ENCODE measurements at regions not wholly inside any gene's neighbourhood (a gene's known extent, or its start where the extent isn't known, plus 50 kb on each side); places are given as distances from the start of the nearest gene placed in this dataset.
"Not testable (repeated sequence)": the region's sequence is repeated elsewhere in the genome, so short reads cannot be mapped to it uniquely, and the experiment has no call there.

DNA sequence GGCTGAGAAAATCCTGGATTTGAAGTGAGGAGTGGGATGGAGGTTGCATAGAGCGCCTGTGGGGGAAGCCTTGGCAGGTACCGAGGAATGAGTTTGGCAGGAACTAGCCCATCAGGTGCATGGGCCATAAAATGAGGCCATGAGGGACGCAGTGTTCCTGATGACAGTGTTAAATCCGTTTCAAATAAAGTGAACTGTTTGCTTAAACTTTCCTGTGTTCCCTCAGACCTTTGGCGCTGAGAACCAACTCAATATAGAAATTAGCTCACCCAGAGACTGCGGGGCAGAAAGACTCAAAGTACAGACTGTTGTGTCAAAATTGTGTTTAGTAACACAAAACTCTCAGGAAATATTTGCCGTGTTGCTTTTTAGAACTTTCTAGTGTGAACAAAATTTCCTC, 250.0 kb upstream of the NR3C2 start:
- no peak overlapping the region for H3K4me3 ChIP-seq
- no peaks in the 10 kb centered on the region for H3K4me1 ChIP-seq
- no peak for DNase-seq (ENCODE audit: low spot score in 2 of 2)
- H3K36me3 ChIP-seq (replicated peaks) = no peaks in the 10 kb centered on the region
- in situ Hi-C loops (cut with MboI; ENCODE audit: low sequenced_read_pairs) = no loop called here
- no peaks in the 10 kb centered on the region for H3K9me3 ChIP-seq
- peaks cover under 1% of the 10 kb centered on the region; the same call in 1 of the 2 replicates for H3K27me3 ChIP-seq (ENCODE audit: low read depth)

DNA sequence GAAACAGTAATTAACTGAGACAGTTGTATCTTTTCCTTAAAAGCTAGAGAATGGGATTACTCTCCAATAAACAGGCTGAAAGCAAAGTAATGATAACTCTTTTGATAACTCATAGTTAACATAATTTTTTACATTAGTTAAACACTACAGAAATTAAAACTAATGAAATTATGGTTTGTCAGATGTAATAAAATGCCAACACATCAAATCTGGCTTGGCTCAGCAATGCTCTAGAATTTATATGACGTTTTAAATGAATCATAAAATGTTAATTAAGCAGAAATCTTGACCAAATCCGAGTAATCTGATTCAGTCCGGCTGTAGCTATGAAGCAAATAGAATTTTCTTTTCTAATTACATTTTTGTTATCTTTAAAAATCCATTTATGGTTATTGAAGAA, 244.2 kb upstream of the NR3C2 start:
- Histone ChIP-seq H3K4me3 (no peak overlapping the region), H3K36me3 (replicated peaks) (no peaks in the 10 kb centered on the region), H3K27me3 (ENCODE audit: low read depth) (peaks cover 3% of the 10 kb centered on the region; the same call in 1 of the 2 replicates), H3K9me3 (no peaks in the 10 kb centered on the region), H3K4me1 (no peaks in the 10 kb centered on the region)
- in situ Hi-C loops (cut with MboI; ENCODE audit: low sequenced_read_pairs) = no loop called here
- DNase-seq (ENCODE audit: low spot score in 2 of 2) = no peak

DNA sequence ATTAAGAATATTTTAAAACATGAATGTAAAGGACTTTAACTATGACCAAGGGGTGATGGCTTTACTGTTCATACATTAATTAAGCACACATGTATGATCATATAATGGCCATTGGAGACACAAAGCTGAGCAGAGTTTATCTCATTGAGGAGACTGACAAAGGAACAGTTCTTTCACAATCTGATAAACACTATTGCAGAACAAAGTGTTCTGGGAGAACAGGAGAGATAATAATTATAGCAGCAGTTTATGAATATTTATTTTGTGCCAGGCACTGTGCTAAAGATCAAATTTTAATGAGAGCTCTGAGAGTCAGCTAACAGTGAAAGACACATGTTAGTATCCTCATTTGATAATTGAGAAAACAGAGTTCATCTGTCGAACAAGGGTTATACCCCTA, 242.4 kb upstream of the NR3C2 start:
- DNase-seq (ENCODE audit: low spot score in 2 of 2) = no peak
- Histone ChIP-seq H3K27me3 (ENCODE audit: low read depth) (peaks cover 3% of the 10 kb centered on the region; the same call in 1 of the 2 replicates), H3K4me3 (no peak overlapping the region), H3K9me3 (no peaks in the 10 kb centered on the region), H3K4me1 (no peaks in the 10 kb centered on the region), H3K36me3 (replicated peaks) (no peaks in the 10 kb centered on the region)
- in situ Hi-C loops (cut with MboI; ENCODE audit: low sequenced_read_pairs) = no loop called here

DNA sequence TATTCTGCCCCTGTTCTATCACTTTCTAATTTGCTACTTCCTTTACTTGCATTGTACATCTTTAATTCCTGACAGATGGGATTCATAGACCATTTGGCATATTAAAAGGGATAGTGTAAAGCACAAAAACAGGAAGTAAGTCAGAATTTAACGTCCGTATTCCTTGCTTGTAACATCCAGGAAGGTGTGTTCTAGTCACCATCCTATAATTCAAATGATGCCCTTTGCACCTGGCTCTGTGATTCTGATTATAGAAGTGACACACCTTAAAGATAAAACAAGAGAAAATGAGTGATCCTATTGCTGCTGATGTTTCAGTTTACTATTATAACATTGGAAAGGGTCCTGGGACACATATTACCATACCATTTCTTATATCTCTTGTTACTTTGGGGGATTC, 238.7 kb upstream of the NR3C2 start:
- no peak for DNase-seq (ENCODE audit: low spot score in 2 of 2)
- H3K9me3 ChIP-seq = no peaks in the 10 kb centered on the region
- H3K27me3 ChIP-seq (ENCODE audit: low read depth) = no peaks in the 10 kb centered on the region
- H3K4me3 ChIP-seq = no peak overlapping the region
- in situ Hi-C loops (cut with MboI; ENCODE audit: low sequenced_read_pairs) = no loop called here
- H3K36me3 ChIP-seq (replicated peaks) = no peaks in the 10 kb centered on the region
- no peaks in the 10 kb centered on the region for H3K4me1 ChIP-seq

DNA sequence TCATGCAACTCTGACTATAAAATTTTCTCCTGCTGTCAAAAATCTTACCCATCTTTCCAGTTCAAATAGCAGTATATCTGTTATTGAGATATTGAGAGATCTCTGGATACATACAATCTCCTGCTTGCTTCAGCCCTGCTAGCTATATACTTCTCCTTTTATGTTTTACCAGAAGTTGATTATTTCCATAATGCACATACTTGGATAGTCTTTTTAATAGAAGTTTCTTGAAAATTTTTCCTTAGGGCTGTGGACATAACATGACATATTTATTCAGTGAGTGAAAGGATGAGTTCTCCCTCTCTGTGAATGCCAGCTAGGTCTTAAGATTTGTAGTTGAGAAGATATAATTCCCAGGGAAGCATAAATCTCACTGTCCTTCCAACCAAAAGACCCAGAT, 234.1 kb upstream of the NR3C2 start:
- Histone ChIP-seq H3K36me3 (replicated peaks) (no peaks in the 10 kb centered on the region), H3K4me3 (no peak overlapping the region), H3K27me3 (ENCODE audit: low read depth) (no peaks in the 10 kb centered on the region), H3K4me1 (no peaks in the 10 kb centered on the region), H3K9me3 (no peaks in the 10 kb centered on the region)
- no peak for DNase-seq (ENCODE audit: low spot score in 2 of 2)
- in situ Hi-C loops (cut with MboI; ENCODE audit: low sequenced_read_pairs) = no loop called here

DNA sequence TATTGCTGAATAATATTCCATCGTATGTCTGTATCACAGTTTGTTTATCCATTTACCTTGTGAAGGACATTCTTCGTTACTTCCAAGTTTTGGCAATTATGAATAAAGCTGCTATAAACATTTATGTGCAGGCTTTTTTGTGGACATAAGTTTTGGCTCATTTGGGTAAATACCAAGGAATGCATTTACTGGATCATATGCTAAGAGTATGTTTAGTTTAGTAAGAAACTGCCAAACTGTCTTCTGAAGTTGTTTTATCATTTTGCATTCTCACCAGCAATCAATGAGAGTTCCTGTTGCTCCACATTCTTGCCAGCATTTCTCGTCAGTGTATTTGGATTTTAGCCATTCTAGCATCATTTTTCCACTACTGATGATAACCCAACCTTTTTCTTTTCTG, 232.7 kb upstream of the NR3C2 start:
- Histone ChIP-seq H3K4me1 (no peaks in the 10 kb centered on the region), H3K9me3 (no peaks in the 10 kb centered on the region), H3K4me3 (no peak overlapping the region), H3K27me3 (ENCODE audit: low read depth) (no peaks in the 10 kb centered on the region), H3K36me3 (replicated peaks) (no peaks in the 10 kb centered on the region)
- in situ Hi-C loops (cut with MboI; ENCODE audit: low sequenced_read_pairs) = no loop called here
- DNase-seq (ENCODE audit: low spot score in 2 of 2) = no peak

DNA sequence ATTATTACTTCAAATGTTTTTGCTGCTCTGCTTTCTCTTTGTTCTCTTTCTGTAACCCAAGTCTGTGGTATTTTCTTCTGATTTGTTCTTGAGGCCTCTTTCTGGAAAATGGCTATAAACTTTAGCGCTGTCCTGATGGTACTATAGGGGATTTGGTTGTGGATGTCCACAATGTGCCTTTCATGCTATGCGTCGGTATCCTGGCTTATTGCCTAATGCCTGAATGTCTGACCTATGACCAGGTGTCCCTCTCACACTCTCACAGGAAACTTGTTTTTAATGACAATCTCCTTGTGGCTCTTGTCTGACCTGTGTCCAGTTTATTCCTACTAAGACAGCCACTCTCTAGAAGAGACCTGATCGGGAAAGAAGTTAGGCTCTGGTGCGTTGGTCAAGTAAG, 222.4 kb upstream of the NR3C2 start:
- H3K4me1 ChIP-seq = no peaks in the 10 kb centered on the region
- no peak for DNase-seq (ENCODE audit: low spot score in 2 of 2)

DNA sequence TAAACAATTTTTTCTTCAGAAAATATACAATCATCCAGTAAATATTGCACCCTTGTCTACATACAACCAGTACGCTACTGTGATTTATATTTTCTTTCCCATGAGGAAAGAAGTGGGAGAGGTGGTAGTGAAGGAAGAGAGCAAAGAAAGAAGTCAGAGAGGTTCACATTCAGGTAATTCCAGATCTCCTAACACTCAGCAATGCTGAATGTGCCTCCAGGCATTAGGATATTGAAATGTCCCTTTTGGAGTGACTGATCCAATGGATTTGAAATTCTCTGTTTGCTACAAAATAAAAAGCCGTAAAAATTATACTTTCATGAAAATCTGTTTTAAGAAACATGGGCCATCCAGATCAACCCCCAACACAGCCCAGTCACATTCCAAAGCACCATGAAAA, 211.9 kb upstream of the NR3C2 start:
- DNase-seq (ENCODE audit: low spot score in 2 of 2) = no peak
- H3K4me1 ChIP-seq = no peaks in the 10 kb centered on the region
- no peak overlapping the region for H3K4me3 ChIP-seq
- no peaks in the 10 kb centered on the region for H3K9me3 ChIP-seq
- no peaks in the 10 kb centered on the region for H3K27me3 ChIP-seq (ENCODE audit: low read depth)
- in situ Hi-C loops (cut with MboI; ENCODE audit: low sequenced_read_pairs) = no loop called here
- no peaks in the 10 kb centered on the region for H3K36me3 ChIP-seq (replicated peaks)

More for the DNA sequence above, 222.4 kb upstream of the NR3C2 start:
- H3K27me3 ChIP-seq (ENCODE audit: low read depth) = no peaks in the 10 kb centered on the region
- in situ Hi-C loops (cut with MboI; ENCODE audit: low sequenced_read_pairs) = no loop called here
- H3K4me3 ChIP-seq = no peak overlapping the region
- no peaks in the 10 kb centered on the region for H3K9me3 ChIP-seq
- no peaks in the 10 kb centered on the region for H3K36me3 ChIP-seq (replicated peaks)

DNA sequence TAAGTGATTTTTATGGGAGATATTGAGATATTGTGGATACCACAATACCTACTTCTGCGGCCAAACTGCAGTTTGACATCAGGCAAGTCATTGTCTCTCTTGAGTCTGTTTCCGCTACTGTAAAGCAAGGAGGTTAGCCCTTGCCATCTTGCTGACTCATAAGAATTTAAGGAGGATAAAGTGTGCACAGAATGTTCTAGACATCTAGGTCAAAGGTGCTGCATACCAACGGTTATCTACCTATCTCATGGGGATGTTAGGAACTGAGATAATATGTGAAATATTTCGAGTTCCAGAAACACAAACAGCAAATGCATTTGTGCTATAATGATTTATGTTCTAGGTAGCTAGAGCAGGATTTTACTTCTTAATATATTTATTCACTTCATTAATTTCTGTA, 211.5 kb upstream of the NR3C2 start:
- Histone ChIP-seq H3K36me3 (replicated peaks) (no peaks in the 10 kb centered on the region), H3K4me3 (no peak overlapping the region), H3K9me3 (no peaks in the 10 kb centered on the region), H3K27me3 (ENCODE audit: low read depth) (no peaks in the 10 kb centered on the region), H3K4me1 (no peaks in the 10 kb centered on the region)
- DNase-seq (ENCODE audit: low spot score in 2 of 2) = no peak
- in situ Hi-C loops (cut with MboI; ENCODE audit: low sequenced_read_pairs) = no loop called here

DNA sequence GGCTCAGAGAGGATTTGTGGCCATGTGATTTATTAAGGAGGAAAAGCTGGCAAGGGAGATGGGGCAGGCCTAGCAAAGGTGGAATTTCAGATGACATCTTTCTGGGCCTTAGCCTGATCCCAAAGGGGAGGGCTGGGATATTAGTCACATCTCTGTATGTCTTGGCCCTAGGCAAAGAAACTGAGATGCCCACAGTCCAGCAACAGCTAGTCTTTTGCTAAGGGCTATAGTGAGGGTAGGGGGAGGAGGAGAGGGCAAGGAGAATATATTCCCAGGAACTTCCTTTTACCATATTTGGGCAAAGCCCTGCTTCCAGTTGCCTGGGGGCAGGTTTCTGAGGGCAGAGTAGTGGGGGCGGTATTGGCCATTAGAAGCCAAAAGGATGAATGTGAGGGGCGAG, 209.8 kb upstream of the NR3C2 start:
- no peak for DNase-seq (ENCODE audit: low spot score in 2 of 2)
- Histone ChIP-seq H3K4me1 (no peaks in the 10 kb centered on the region), H3K27me3 (ENCODE audit: low read depth) (no peaks in the 10 kb centered on the region), H3K36me3 (replicated peaks) (no peaks in the 10 kb centered on the region), H3K9me3 (no peaks in the 10 kb centered on the region), H3K4me3 (no peak overlapping the region)
- in situ Hi-C loops (cut with MboI; ENCODE audit: low sequenced_read_pairs) = no loop called here

DNA sequence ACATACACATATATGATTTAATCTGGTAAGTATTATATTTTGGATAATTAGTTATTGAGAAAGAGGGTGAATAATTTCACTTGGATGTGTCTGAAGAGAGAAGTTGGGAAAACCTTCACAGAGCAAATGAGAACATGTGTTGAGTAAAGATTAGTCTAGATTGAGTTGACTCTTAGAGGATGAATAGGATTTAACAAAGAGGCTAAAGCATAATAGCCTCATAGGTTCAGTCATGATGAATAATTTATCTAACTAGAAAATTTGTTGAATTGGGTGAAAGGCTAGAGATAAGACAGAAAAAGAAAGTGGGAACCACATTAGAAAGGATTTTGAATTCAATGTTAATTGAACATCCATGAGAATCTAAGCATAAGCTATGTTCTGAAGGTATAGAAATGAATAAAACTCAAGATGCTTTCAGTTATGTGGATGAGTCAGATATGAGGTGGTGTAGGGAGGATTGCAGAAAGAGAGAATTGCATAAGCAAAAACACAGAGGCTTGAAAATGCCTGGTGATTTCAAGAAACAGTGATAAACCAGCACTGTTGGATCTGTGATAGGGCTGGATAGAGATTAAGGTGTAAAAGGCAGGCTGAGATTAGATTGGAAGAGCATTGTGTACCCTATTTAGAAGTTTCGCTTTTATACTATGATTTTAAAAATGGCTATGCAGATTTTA, 207.6 kb upstream of the NR3C2 start:
- H3K27me3 ChIP-seq (ENCODE audit: low read depth) = no peaks in the 10 kb centered on the region
- DNase-seq (ENCODE audit: low spot score in 2 of 2) = no peak
- no peak overlapping the region for H3K4me3 ChIP-seq
- in situ Hi-C loops (cut with MboI; ENCODE audit: low sequenced_read_pairs) = no loop called here
- H3K4me1 ChIP-seq = no peaks in the 10 kb centered on the region
- no peaks in the 10 kb centered on the region for H3K36me3 ChIP-seq (replicated peaks)
- no peaks in the 10 kb centered on the region for H3K9me3 ChIP-seq

DNA sequence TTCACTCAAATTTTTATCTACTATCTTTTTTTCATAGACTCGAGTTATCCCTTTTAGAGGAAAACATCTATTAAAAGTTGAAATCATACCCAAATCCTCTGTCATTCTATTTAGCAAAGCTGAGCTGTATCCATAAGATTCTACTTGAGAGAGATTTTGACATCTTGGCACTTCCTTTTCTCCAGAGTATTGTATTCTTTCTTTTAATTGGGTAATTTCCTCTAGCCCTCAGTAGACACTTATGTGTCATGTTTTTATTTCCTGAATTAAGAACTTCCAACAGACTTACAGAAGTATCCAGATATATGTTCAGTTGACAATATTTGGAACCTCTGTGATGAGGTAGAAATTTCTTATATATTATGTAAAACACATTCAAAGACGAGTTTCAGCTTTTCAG, 201.6 kb upstream of the NR3C2 start:
- Histone ChIP-seq H3K9me3 (no peaks in the 10 kb centered on the region), H3K27me3 (ENCODE audit: low read depth) (no peaks in the 10 kb centered on the region), H3K36me3 (replicated peaks) (no peaks in the 10 kb centered on the region), H3K4me3 (no peak overlapping the region), H3K4me1 (no peaks in the 10 kb centered on the region)
- DNase-seq (ENCODE audit: low spot score in 2 of 2) = no peak
- in situ Hi-C loops (cut with MboI; ENCODE audit: low sequenced_read_pairs) = no loop called here

DNA sequence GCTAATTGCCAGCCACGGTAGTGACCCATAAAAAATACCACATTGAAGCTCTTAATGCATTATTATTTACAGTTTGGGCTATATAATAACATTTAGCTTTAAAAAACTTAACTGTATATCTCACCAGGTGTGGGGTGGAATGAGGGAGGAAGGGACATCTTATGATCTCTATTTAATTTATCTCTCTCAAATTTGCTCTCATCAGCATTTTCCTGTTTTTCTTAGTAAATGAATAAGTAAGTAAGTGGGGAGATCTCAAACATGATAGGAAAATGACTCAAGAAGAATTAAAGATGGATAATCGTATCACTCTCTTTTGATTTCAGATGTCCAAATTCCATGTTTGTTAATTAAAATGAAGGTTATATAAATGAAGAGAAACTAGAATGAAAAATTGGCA, 200.7 kb upstream of the NR3C2 start:
- Histone ChIP-seq H3K9me3 (no peaks in the 10 kb centered on the region; the same call in 1 of the 2 replicates), H3K4me1 (no peaks in the 10 kb centered on the region)

DNA sequence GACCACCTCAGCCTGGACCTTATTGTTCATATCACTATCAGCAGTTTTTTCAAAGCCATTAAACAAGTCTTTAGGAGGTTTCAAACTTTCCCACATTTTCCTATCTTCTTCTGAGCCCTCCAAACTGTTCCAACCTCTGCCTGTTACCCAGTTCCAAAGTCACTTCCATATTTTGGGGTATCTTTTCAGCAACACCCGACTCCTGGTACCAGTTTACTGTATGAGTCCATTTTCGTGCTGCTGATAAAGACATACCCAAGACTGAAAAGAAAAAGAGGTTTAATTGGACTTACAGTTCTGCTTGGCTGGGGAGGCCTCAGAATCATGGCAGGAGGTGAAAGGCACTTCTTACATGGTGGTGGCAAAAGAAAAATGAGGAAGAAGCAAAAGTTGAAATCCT, 195.9 kb upstream of the NR3C2 start:
- H3K27me3 ChIP-seq (ENCODE audit: low read depth); H3K36me3 ChIP-seq (replicated peaks); H3K4me3 ChIP-seq; in situ Hi-C loops (cut with MboI; ENCODE audit: low sequenced_read_pairs); H3K4me1 ChIP-seq; DNase-seq (ENCODE audit: low spot score in 2 of 2); H3K9me3 ChIP-seq: not testable (repeated sequence)

More for the DNA sequence above, 200.7 kb upstream of the NR3C2 start:
- no peaks in the 10 kb centered on the region for H3K27me3 ChIP-seq (ENCODE audit: low read depth)
- in situ Hi-C loops (cut with MboI; ENCODE audit: low sequenced_read_pairs) = no loop called here
- no peaks in the 10 kb centered on the region for H3K36me3 ChIP-seq (replicated peaks)
- no peak for DNase-seq (ENCODE audit: low spot score in 2 of 2)
- H3K4me3 ChIP-seq = no peak overlapping the region

DNA sequence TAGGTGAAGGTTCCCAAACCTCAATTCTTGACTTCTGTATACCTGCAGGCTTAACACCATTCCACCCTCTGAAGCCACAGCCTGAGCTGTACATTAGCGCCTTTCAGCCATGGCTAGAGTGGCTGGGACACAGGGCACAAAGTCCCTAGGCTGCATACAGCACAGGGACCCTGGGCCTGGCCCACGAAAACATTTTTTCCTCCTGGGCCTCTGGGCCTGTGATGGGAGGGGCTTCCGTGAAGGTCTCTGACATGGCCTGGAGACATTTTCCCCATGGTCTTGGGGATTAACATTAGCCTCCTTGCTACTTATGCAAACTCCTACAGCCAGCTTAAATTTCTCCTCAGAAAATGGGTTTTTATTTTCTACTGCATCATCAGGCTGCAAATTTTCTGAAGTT, 195.2 kb upstream of the NR3C2 start:
- DNase-seq (ENCODE audit: low spot score in 2 of 2); H3K4me3 ChIP-seq; H3K4me1 ChIP-seq; H3K9me3 ChIP-seq; H3K27me3 ChIP-seq (ENCODE audit: low read depth); H3K36me3 ChIP-seq (replicated peaks); in situ Hi-C loops (cut with MboI; ENCODE audit: low sequenced_read_pairs): not testable (repeated sequence)
